Ectodermal cell (in vitro differentiated cells): ENCODE measurements at regions not wholly inside any gene's neighbourhood (a gene's known extent, or its start where the extent isn't known, plus 50 kb on each side); places are given as distances from the start of the nearest gene placed in this dataset.

Experiments
- H3K27ac ChIP-seq: 2 replicates; pipeline ENCODE4 v1.7.0; 2013; ENCODE audit warnings: mild to moderate bottlenecking, low read depth, low read length; ENCODE audit not compliant: insufficient read depth, poor library complexity, severe bottlenecking
- H3K27me3 ChIP-seq: 2 replicates; pipeline ENCODE4 v1.7.0; 2013; ENCODE audit warnings: mild to moderate bottlenecking, low read length; ENCODE audit not compliant: insufficient read depth, control insufficient read depth, poor library complexity, severe bottlenecking
- H3K36me3 ChIP-seq: one replicate; pipeline ENCODE4 v1.7.0; 2013; ENCODE audit warnings: low read length; ENCODE audit not compliant: control insufficient read depth, insufficient read depth
- H3K4me1 ChIP-seq: one replicate; pipeline ENCODE4 v1.7.0; 2013; ENCODE audit warnings: low read length; ENCODE audit not compliant: control insufficient read depth, insufficient read depth
- H3K4me3 ChIP-seq: 2 replicates; pipeline ENCODE4 v1.7.0; 2013; ENCODE audit warnings: low read depth, low read length, control low read depth; ENCODE audit not compliant: insufficient read depth
- H3K9me3 ChIP-seq: 2 replicates; pipeline ENCODE4 v1.7.0; 2013; ENCODE audit warnings: mild to moderate bottlenecking, low read length, moderate library complexity; ENCODE audit not compliant: control insufficient read depth
- WGBS, 2 experiments: methylation state at CpG; one replicate each; pipeline ENCODE4 v1.1.7; 2013; ENCODE audit warnings: missing lambda C conversion rate in 2 of 2; 5-methylcytosine and 5-hydroxymethylcytosine counted together

DNA sequence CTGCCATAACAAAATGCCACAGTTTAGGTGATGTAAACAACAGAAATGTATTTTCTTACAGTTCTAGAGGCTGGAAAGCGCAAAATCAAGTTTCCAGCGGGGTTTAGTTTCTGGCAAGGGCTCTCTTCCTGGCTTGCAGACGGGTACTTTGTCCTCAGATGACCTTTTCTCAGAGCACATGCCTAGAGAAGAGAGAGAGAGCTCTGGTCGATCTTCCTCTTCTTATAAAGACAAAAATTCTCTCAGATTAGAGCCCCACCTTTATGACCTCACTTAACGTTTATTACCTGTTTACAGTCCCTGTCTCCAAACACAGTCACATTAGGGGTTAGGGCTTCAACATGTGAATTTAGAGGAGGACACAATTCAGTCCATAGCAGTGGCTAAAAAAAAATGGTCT is 119.7 kb downstream of the CETN3 start:
- Histone ChIP-seq H3K4me1 (no peaks in the 10 kb centered on the region), H3K4me3 (no peak overlapping the region)
- 58 to 63% methylated on average over 3 to 5 of the region's 5 CpGs for WGBS, 2 experiments

DNA sequence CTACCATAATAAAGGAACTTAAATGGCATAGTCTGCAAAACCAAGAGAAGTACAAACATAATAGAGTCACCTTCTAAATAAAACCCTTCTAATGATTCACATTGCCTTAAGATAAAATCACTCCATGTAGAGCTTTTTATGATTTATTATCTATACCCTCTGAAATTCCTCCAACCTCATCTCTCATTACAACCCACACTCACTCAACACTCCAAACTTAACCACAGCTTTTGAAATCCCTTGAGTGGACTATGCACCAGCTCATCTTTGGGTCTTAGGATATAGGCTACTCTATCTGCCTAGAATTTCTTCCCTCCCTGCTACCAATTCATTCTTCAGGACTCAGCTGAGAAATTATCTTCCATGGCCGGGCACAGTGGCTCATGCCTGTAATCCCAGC is 122.5 kb downstream of the CETN3 start:
- 87 to 93% methylated on average over 1 of the region's 1 CpG for WGBS, 2 experiments
- no peaks in the 10 kb centered on the region for H3K36me3 ChIP-seq
- H3K9me3 ChIP-seq: no peaks in the 10 kb centered on the region
- H3K27ac ChIP-seq: no peak overlapping the region
- no peak overlapping the region for H3K4me3 ChIP-seq
- no peaks in the 10 kb centered on the region for H3K27me3 ChIP-seq
- H3K4me1 ChIP-seq: no peaks in the 10 kb centered on the region

More for the DNA sequence above, 119.7 kb downstream of the CETN3 start:
- Histone ChIP-seq H3K27ac (no peak overlapping the region), H3K27me3 (no peaks in the 10 kb centered on the region), H3K9me3 (no peaks in the 10 kb centered on the region), H3K36me3 (no peaks in the 10 kb centered on the region)

DNA sequence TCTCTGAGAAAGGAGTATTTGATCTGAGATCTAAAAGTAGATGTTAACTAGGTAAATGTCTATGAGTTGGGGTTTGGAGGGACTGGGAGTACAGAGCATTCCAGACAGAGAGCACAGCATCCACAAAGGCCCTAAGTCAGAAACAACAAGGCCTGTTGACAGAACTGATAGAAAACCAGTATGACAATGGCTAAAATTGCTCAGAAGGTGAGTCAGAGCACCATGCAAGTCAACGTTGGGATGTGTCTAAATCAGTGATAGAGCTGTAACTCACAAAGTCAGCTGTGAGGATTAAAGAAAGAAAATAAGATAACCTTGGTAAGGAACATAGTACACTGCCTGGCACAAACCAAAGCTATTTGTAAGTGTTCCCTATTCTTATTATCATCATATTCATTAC is 124.0 kb downstream of the CETN3 start:
- no peaks in the 10 kb centered on the region for H3K36me3 ChIP-seq
- H3K27ac ChIP-seq: no peak overlapping the region
- H3K4me1 ChIP-seq: no peaks in the 10 kb centered on the region
- 79 to 88% methylated on average over 1 of the region's 1 CpG for WGBS, 2 experiments
- no peaks in the 10 kb centered on the region for H3K9me3 ChIP-seq
- no peak overlapping the region for H3K4me3 ChIP-seq
- no peaks in the 10 kb centered on the region for H3K27me3 ChIP-seq

DNA sequence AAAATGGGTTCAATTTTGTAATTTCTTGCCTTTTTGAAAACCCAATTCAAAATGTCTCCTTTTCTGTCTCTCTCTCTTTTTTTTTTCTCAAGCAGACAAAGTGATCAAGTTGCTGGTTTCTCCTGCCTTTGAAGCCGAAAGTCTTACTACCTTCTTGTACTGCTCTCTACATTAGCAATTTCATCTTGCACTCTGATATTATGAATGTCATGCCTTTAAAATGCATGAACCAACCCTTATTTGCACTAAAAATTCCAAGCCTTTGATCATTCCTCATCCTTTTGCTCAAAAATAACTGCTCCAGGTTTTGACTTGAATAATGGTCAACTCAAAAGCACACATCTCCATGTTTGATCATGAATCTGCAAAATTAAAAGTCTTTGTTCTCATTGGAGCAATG is 125.2 kb downstream of the CETN3 start:
- 94 to 97% methylated on average over 1 of the region's 1 CpG for WGBS, 2 experiments
- H3K4me3 ChIP-seq: no peak overlapping the region
- no peak overlapping the region for H3K27ac ChIP-seq
- no peaks in the 10 kb centered on the region for H3K36me3 ChIP-seq
- H3K27me3 ChIP-seq: no peaks in the 10 kb centered on the region
- H3K9me3 ChIP-seq: no peaks in the 10 kb centered on the region
- H3K4me1 ChIP-seq: no peaks in the 10 kb centered on the region

DNA sequence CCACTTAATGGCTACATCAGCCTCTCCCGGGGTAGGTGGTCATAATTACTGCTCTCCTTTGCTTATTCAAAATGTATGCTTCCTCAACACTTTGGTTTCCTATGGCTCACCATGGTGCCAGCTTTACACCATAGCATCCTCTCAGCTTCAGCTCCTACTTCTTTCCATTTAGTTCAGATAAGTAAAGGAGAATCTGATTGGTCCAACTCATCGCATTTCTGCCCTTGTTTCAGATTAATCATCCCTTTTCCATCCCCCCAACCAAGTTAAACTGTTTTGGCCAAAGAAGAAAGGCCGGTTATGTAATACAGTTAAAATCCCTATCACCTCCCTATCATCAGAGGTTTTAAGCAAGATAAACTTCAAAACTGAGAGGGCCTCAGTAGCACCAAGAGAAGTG is 130.5 kb downstream of the CETN3 start:
- Histone ChIP-seq H3K27me3 (no peaks in the 10 kb centered on the region), H3K9me3 (no peaks in the 10 kb centered on the region), H3K36me3 (no peaks in the 10 kb centered on the region), H3K27ac (no peak overlapping the region), H3K4me1 (no peaks in the 10 kb centered on the region), H3K4me3 (no peak overlapping the region)
- 90 to 96% methylated on average over 3 of the region's 3 CpGs for WGBS, 2 experiments

DNA sequence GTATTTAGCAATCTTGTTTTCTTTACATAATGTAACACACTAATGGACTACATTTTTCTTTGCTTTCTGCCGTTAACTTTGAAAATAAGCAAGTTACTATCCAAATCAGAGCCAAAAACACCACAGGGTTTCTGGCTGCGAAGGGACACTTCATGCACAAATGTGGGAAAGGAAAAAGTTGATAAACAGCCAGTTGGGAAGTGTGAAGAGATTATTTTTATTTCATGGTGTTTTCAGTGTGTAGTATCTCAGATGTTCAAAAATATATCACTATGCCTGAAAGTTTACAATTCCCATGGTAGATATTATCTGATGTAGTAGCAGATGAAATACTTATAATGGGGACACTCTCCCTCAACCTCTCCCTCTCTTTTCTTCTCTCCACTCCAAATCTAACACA is 135.3 kb downstream of the CETN3 start:
- no peaks in the 10 kb centered on the region for H3K9me3 ChIP-seq
- no peak overlapping the region for H3K27ac ChIP-seq
- no peaks in the 10 kb centered on the region for H3K36me3 ChIP-seq
- no peaks in the 10 kb centered on the region for H3K27me3 ChIP-seq
- 92 to 96% methylated on average over 2 of the region's 2 CpGs for WGBS, 2 experiments
- H3K4me1 ChIP-seq: no peaks in the 10 kb centered on the region
- H3K4me3 ChIP-seq: no peak overlapping the region

DNA sequence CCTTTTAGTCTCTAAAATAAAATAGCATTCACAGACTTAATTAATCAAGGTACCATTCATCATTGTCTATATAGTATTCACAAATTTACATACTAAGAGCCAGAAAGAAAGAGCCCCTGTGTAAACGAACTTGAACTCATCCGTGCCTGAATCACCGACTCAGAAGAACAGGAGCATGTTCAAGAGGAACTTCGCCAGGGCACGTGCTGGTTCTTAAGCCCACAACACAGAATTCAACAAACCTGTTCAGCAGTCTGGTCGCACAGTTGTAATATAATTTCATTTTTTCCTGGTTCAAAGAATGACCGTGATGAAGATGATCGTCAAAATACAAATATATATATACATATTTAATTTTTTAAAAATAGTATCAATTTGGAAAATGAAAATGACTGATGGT is 141.9 kb downstream of the CETN3 start:
- no peaks in the 10 kb centered on the region for H3K4me1 ChIP-seq
- no peaks in the 10 kb centered on the region for H3K9me3 ChIP-seq
- no peaks in the 10 kb centered on the region for H3K36me3 ChIP-seq
- H3K4me3 ChIP-seq: no peak overlapping the region
- WGBS, 2 experiments: 85 to 87% methylated on average over 5 to 6 of the region's 8 CpGs
- H3K27me3 ChIP-seq: no peaks in the 10 kb centered on the region
- H3K27ac ChIP-seq: no peak overlapping the region

DNA sequence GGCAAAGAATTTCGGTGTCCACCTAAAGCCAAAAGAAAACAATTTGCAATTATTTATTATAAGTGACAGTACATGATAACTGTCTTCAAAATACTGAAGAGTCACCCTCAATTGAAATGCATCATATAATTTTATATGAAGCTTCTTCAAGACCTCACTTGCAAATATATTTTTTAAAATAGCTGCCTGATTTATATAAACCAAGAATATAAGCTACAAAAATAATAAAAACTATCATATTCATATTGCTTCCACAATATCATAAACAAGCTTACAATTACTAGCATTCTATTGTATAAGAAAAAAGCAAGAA is 144.1 kb downstream of the CETN3 start:
- no peaks in the 10 kb centered on the region for H3K36me3 ChIP-seq
- no peaks in the 10 kb centered on the region for H3K9me3 ChIP-seq
- 0% methylated on average over 1 of the region's 1 CpG; no CpG with 5 or more reads in 1 of the 2 experiments for WGBS, 2 experiments
- no peak overlapping the region for H3K4me3 ChIP-seq
- no peaks in the 10 kb centered on the region for H3K27me3 ChIP-seq
- no peaks in the 10 kb centered on the region for H3K4me1 ChIP-seq
- H3K27ac ChIP-seq: no peak overlapping the region

DNA sequence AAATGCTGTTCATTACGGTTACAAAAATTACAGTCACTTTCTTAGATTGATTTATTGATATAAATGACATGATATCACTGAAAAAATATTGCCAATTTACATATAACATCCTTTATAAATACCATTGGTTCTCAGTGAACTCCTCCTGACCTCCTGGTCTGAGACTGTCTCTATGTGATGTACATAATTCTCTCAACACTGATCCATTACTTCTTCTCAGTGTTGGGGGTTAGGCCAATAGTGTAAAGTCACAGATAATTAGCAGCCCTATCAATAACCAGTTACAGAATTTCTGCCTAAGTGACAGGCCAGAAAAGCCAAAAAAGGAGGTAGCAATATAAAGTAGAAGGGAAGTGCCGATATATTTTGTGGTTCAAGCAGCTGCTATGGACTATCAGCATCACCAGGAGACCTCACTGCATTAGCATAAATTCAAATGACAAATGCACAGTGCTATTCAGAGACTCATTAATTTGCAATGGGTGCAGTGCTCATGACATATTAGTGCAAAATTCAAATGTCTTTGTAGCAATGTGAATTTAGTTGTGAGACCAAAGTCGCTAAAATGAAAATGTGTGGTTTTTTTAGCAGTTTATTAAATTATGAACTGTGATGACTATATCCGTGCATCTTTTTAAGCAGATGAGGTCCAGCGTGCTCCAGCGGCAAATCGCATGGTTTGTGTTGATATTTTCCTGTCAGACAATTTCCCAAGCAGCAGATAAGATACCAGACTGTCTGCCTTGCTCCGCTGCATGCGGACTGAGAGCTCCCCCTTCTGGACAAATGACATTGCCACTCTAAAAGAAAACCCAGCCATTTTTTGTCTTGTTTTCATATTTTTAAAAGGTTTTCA is 144.6 kb downstream of the CETN3 start:
- Histone ChIP-seq H3K27ac (no peak overlapping the region), H3K4me3 (no peak overlapping the region), H3K36me3 (no peaks in the 10 kb centered on the region), H3K4me1 (no peaks in the 10 kb centered on the region), H3K9me3 (no peaks in the 10 kb centered on the region), H3K27me3 (no peaks in the 10 kb centered on the region)
- WGBS, 2 experiments: 29 to 31% methylated on average over 8 to 9 of the region's 9 CpGs

DNA sequence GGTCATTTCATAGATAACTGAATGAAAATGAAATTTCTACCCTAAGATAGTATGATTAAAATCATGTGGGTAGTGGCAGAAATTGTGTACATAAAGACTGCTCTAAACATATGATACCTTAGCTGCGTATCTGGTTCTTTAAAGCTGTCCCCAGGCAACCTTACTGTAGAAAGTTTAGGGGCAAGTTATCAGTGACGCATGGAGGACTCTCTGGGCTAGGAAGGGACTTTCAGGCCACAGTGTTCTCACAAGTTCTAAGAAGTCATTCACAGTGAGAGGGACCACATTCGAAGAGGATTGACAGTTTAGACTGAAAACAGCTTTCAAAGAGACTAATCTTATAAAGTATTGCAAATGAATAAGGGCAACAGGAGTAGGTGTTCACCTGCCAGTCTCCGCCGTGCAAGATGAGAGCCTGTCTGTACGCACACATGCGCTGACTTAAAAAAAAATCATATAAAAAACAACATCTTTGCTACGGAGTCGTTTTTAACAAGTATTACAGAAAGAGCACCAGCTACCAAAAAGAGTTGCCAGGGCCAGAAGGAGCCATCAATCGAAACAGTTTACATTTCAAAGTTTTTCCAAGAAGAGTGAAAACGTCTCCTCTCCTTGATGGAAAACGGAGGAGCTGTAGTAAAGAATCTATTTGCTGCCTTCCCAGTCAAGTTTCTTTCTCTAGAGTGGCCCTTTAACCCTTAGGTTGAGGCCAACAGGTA is 146.3 kb downstream of the CETN3 start:
- Histone ChIP-seq H3K27me3 (no peaks in the 10 kb centered on the region), H3K36me3 (no peaks in the 10 kb centered on the region), H3K4me1 (no peaks in the 10 kb centered on the region), H3K4me3 (no peak overlapping the region), H3K27ac (no peak overlapping the region), H3K9me3 (no peaks in the 10 kb centered on the region)
- WGBS, 2 experiments: 82 to 85% methylated on average over 12 of the region's 12 CpGs
